Caco-2 (cell line): ENCODE measurements at regions not wholly inside any gene's neighbourhood (a gene's known extent, or its start where the extent isn't known, plus 50 kb on each side); places are given as distances from the start of the nearest gene placed in this dataset.
"Not testable (repeated sequence)": the region's sequence is repeated elsewhere in the genome, so short reads cannot be mapped to it uniquely, and the experiment has no call there.

Source experiments
- BruUV-seq: library from RNA; stranded (reverse); fragments of 400-500 nt; replicated peaks from 2 replicates; lab custom pipeline; 2021; lab: Mats Ljungman, UMichigan
- CTCF ChIA-PET: fragments of 300-600 bp; sonication (Branson Sonifier 250); formaldehyde crosslinking; loops from one replicate; lab custom pipeline; 2022; ENCODE audit warnings: antibody characterized with exemption; lab: Charles Lee
- POLR2A ChIA-PET: fragments of 300-600 bp; sonication (Branson Sonifier 250); formaldehyde crosslinking; loops from one replicate; lab custom pipeline; 2022; ENCODE audit warnings: antibody characterized with exemption; lab: Charles Lee
- DNase-seq, 2 experiments: peaks; one replicate each; pipeline versions ENCODE4 v3.0.0 to v3.0.0-alpha.2; 2020 to 2022
- H3K27me3 ChIP-seq: replicated peaks from 2 replicates; pipeline ENCODE4 v1.6.0; 2011; ENCODE audit warnings: low read length; ENCODE audit not compliant: control insufficient read depth, insufficient read depth
- H3K36me3 ChIP-seq: 2 replicates; pipeline ENCODE4 v1.5.1; 2011; ENCODE audit warnings: low read length; ENCODE audit not compliant: control insufficient read depth, insufficient read depth
- H3K4me1 ChIP-seq: fragments of 250-450 bp; sonication (Bioruptor Pico); 2 replicates; pipeline ENCODE4 v1.5.1; 2020; ENCODE audit warnings: mild to moderate bottlenecking
- H3K4me3 ChIP-seq: 2 replicates; pipeline ENCODE4 v1.5.1; 2011; ENCODE audit warnings: low read depth, mild to moderate bottlenecking, control low read depth, low read length
- H3K9me3 ChIP-seq: fragments of 250-450 bp; sonication (Bioruptor Pico); 2 replicates; pipeline ENCODE4 v1.5.1; 2020; ENCODE audit warnings: mild to moderate bottlenecking, moderate library complexity
- H3K27ac Mint-ChIP-seq: one replicate; pipeline ENCODE4 v1.8.0; 2022; ENCODE audit warnings: mixed read lengths; ENCODE audit not compliant: unreplicated experiment
- H3K27me3 Mint-ChIP-seq: one replicate; pipeline ENCODE4 v1.8.0; 2022; ENCODE audit warnings: mixed read lengths; ENCODE audit not compliant: insufficient read depth, unreplicated experiment
- H3K36me3 Mint-ChIP-seq: one replicate; pipeline ENCODE4 v1.8.0; 2022; ENCODE audit warnings: mild to moderate bottlenecking, mixed read lengths; ENCODE audit not compliant: insufficient read depth, unreplicated experiment
- H3K4me1 Mint-ChIP-seq: one replicate; pipeline ENCODE4 v1.8.0; 2022; ENCODE audit warnings: low read depth, mixed read lengths; ENCODE audit not compliant: unreplicated experiment
- H3K4me3 Mint-ChIP-seq: one replicate; pipeline ENCODE4 v1.8.0; 2022; ENCODE audit warnings: mild to moderate bottlenecking, moderate library complexity, mixed read lengths; ENCODE audit not compliant: unreplicated experiment
- H3K9me3 Mint-ChIP-seq: one replicate; pipeline ENCODE4 v1.8.0; 2022; ENCODE audit warnings: mixed read lengths; ENCODE audit not compliant: unreplicated experiment
- CTCF ChIP-seq, 2 experiments: fragments of 200-600 bp in 1 of 2; IDR thresholded peaks; 1 replicate in 1 of 2; 2 replicates in 1 of 2; pipeline versions ENCODE4 v1.5.1 to v1.8.0; 2011 to 2022; ENCODE audit warnings: antibody characterized with exemption in 1 of 2, control low read depth in 1 of 2, inconsistent platforms in 1 of 2, low read depth in 1 of 2, low read length in 1 of 2, mild to moderate bottlenecking in 1 of 2, moderate library complexity in 1 of 2; ENCODE audit not compliant: insufficient read depth in 1 of 2, severe bottlenecking in 1 of 2, unreplicated experiment in 1 of 2
- intact Hi-C: fragments of 100-400 bp; cut with micrococcal nuclease; formaldehyde crosslinking; loops from one replicate; pipeline ENCODE4 v1.10.0; 2022; ENCODE audit not compliant: unreplicated experiment

- Histone ChIP-seq H3K4me3 (no peak overlapping the region), H3K36me3 (no peaks in the 10 kb centered on the region), H3K4me1 (no peaks in the 10 kb centered on the region), H3K27me3 (no peaks in the 10 kb centered on the region), H3K9me3 (no peaks in the 10 kb centered on the region)
- Mint-ChIP-seq H3K4me1 (peaks cover 1% of the 10 kb centered on the region), H3K4me3 (no peak overlapping the region), H3K27ac (no peak overlapping the region), H3K27me3 (no peaks in the 10 kb centered on the region), H3K9me3 (peaks cover 23% of the 10 kb centered on the region), H3K36me3 (no peaks in the 10 kb centered on the region)
- intact Hi-C loops, result no loop called here
- BruUV-seq, result no TSS peak
- POLR2A ChIA-PET, result no interaction called here
- CTCF ChIA-PET, result no interaction called here
- DNase-seq, result no peak
- TF ChIP-seq CTCF (IDR thresholded peaks at IDR 0.05; ENCODE audit: insufficient read depth in 1 of 2, low read depth in 1 of 2, low read length in 1 of 2, severe bottlenecking in 1 of 2, unreplicated experiment in 1 of 2), result no peak
Measured at GRCh38 chr2:226544596-226545210, 254.9 kb downstream of the IRS1 start.

- no TSS peak for BruUV-seq
- Mint-ChIP-seq H3K27me3 (no peaks in the 10 kb centered on the region), H3K4me1 (no peaks in the 10 kb centered on the region), H3K9me3 (peaks cover 13% of the 10 kb centered on the region), H3K27ac (no peak overlapping the region), H3K4me3 (no peak overlapping the region), H3K36me3 (no peaks in the 10 kb centered on the region)
- H3K36me3 ChIP-seq, result no peaks in the 10 kb centered on the region
- H3K27me3 ChIP-seq, result no peaks in the 10 kb centered on the region
- H3K9me3 ChIP-seq, result no peaks in the 10 kb centered on the region
- POLR2A ChIA-PET, result no interaction called here
- intact Hi-C loops, result no loop called here
- CTCF ChIA-PET, result no interaction called here
- H3K4me3 ChIP-seq, result no peak overlapping the region
- DNase-seq, result no peak
- no peak for TF ChIP-seq CTCF (IDR thresholded peaks at IDR 0.05; ENCODE audit: insufficient read depth in 1 of 2, low read depth in 1 of 2, low read length in 1 of 2, severe bottlenecking in 1 of 2, unreplicated experiment in 1 of 2)
- H3K4me1 ChIP-seq, result no peaks in the 10 kb centered on the region
Measured at GRCh38 chr2:226540204-226540994, 259.2 kb downstream of the IRS1 start.

GRCh38 chr2:226536410-226536809 is 263.2 kb downstream of the IRS1 start:
- H3K4me1 ChIP-seq, result no peaks in the 10 kb centered on the region
- no peak for DNase-seq
- POLR2A ChIA-PET, result no interaction called here
- no peak overlapping the region for H3K27ac Mint-ChIP-seq
- no peak for TF ChIP-seq CTCF (IDR thresholded peaks at IDR 0.05; ENCODE audit: insufficient read depth in 1 of 2, low read depth in 1 of 2, low read length in 1 of 2, severe bottlenecking in 1 of 2, unreplicated experiment in 1 of 2)
- intact Hi-C loops, result no loop called here
- no peaks in the 10 kb centered on the region for H3K36me3 ChIP-seq
- peaks cover 2% of the 10 kb centered on the region for H3K9me3 Mint-ChIP-seq
- H3K27me3 Mint-ChIP-seq, result no peaks in the 10 kb centered on the region
- H3K36me3 Mint-ChIP-seq, result no peaks in the 10 kb centered on the region
- no TSS peak for BruUV-seq
- no peaks in the 10 kb centered on the region for H3K4me1 Mint-ChIP-seq
- CTCF ChIA-PET, result no interaction called here
- no peaks in the 10 kb centered on the region for H3K27me3 ChIP-seq
- H3K9me3 ChIP-seq, result no peaks in the 10 kb centered on the region
- no peak overlapping the region for H3K4me3 Mint-ChIP-seq
- no peak overlapping the region for H3K4me3 ChIP-seq

GRCh38 chr2:226532976-226533375 is 266.6 kb downstream of the IRS1 start:
- CTCF ChIA-PET, POLR2A ChIA-PET, H3K27ac Mint-ChIP-seq: not testable (repeated sequence)

More at GRCh38 chr2:226532976-226533375, 266.6 kb downstream of the IRS1 start:
- H3K36me3 Mint-ChIP-seq, H3K9me3 Mint-ChIP-seq, DNase-seq, H3K4me3 Mint-ChIP-seq, H3K27me3 Mint-ChIP-seq, H3K4me1 ChIP-seq, H3K9me3 ChIP-seq, intact Hi-C loops, H3K27me3 ChIP-seq, H3K36me3 ChIP-seq, BruUV-seq, H3K4me1 Mint-ChIP-seq, H3K4me3 ChIP-seq: not testable (repeated sequence)
